ENCODE measurements at regions not wholly inside any gene's neighbourhood (a gene's known extent, or its start where the extent isn't known, plus 50 kb on each side); places are given as distances from the start of the nearest gene placed in this dataset.

GRCh38 chr5:164435576-164435975 is 930.2 kb downstream of the MAT2B start:
- H3K79me2 ChIP-seq (ENCODE audit: insufficient read depth, low read length), result no peaks in the 10 kb centered on the region
- H2AFZ ChIP-seq (ENCODE audit: low read length), result no peak overlapping the region
- no peak for TF ChIP-seq CTCF (IDR thresholded peaks at IDR 0.05; ENCODE audit: extremely low read depth, low read depth, low read length)
- no peak overlapping the region for H3K4me2 ChIP-seq (ENCODE audit: insufficient read depth, low read length)
- H3K36me3 ChIP-seq (ENCODE audit: insufficient read depth, low read length), result no peaks in the 10 kb centered on the region
- H3K27ac ChIP-seq (ENCODE audit: low read depth, low read length), result no peak overlapping the region
- H3K4me3 ChIP-seq (ENCODE audit: insufficient read depth, low read length), result no peak overlapping the region
- no peaks in the 10 kb centered on the region for H3K9me3 ChIP-seq (ENCODE audit: low read depth, low read length)
- no peaks in the 10 kb centered on the region for H3K4me1 ChIP-seq (ENCODE audit: insufficient read depth, low read length)
- no peaks in the 10 kb centered on the region for H4K20me1 ChIP-seq (ENCODE audit: insufficient read depth, low read length)
- DNase-seq (ENCODE audit: insufficient read length, low spot score, missing footprints), result no peak
- H3K27me3 ChIP-seq (ENCODE audit: insufficient read depth, low read length), result no peaks in the 10 kb centered on the region

- TF ChIP-seq CTCF (IDR thresholded peaks at IDR 0.05; ENCODE audit: extremely low read depth, low read depth, low read length), result no peak
- no peak overlapping the region for H3K4me3 ChIP-seq (ENCODE audit: insufficient read depth, low read length)
- DNase-seq (ENCODE audit: insufficient read length, low spot score, missing footprints), result no peak
- H3K4me1 ChIP-seq (ENCODE audit: insufficient read depth, low read length), result no peaks in the 10 kb centered on the region
- no peak overlapping the region for H3K4me2 ChIP-seq (ENCODE audit: insufficient read depth, low read length)
- H4K20me1 ChIP-seq (ENCODE audit: insufficient read depth, low read length), result no peaks in the 10 kb centered on the region
- H3K9me3 ChIP-seq (ENCODE audit: low read depth, low read length), result no peaks in the 10 kb centered on the region
- H3K27ac ChIP-seq (ENCODE audit: low read depth, low read length), result no peak overlapping the region
- no peaks in the 10 kb centered on the region for H3K79me2 ChIP-seq (ENCODE audit: insufficient read depth, low read length)
- H3K36me3 ChIP-seq (ENCODE audit: insufficient read depth, low read length), result no peaks in the 10 kb centered on the region
- H3K27me3 ChIP-seq (ENCODE audit: insufficient read depth, low read length), result no peaks in the 10 kb centered on the region
- H2AFZ ChIP-seq (ENCODE audit: low read length), result no peak overlapping the region
Observed at GRCh38 chr5:164439799-164440198, 934.4 kb downstream of the MAT2B start.

- Histone ChIP-seq H3K4me3 (ENCODE audit: insufficient read depth, low read length) (no peak overlapping the region), H3K27me3 (ENCODE audit: insufficient read depth, low read length) (no peaks in the 10 kb centered on the region), H3K27ac (ENCODE audit: low read depth, low read length) (no peak overlapping the region), H3K79me2 (ENCODE audit: insufficient read depth, low read length) (no peaks in the 10 kb centered on the region), H3K9me3 (ENCODE audit: low read depth, low read length) (no peaks in the 10 kb centered on the region), H3K4me1 (ENCODE audit: insufficient read depth, low read length) (no peaks in the 10 kb centered on the region), H3K4me2 (ENCODE audit: insufficient read depth, low read length) (no peak overlapping the region), H3K36me3 (ENCODE audit: insufficient read depth, low read length) (no peaks in the 10 kb centered on the region), H2AFZ (ENCODE audit: low read length) (no peak overlapping the region), H4K20me1 (ENCODE audit: insufficient read depth, low read length) (no peaks in the 10 kb centered on the region)
- TF ChIP-seq CTCF (IDR thresholded peaks at IDR 0.05; ENCODE audit: extremely low read depth, low read depth, low read length), result no peak
- no peak for DNase-seq (ENCODE audit: insufficient read length, low spot score, missing footprints)
Observed at GRCh38 chr5:164449460-164449859, 944.0 kb downstream of the MAT2B start.

GRCh38 chr5:164466033-164466432 is 960.6 kb downstream of the MAT2B start:
- TF ChIP-seq CTCF (IDR thresholded peaks at IDR 0.05; ENCODE audit: extremely low read depth, low read depth, low read length), result no peak
- no peak for DNase-seq (ENCODE audit: insufficient read length, low spot score, missing footprints)
- no peaks in the 10 kb centered on the region for H3K9me3 ChIP-seq (ENCODE audit: low read depth, low read length)
- H2AFZ ChIP-seq (ENCODE audit: low read length), result no peak overlapping the region
- no peak overlapping the region for H3K4me2 ChIP-seq (ENCODE audit: insufficient read depth, low read length)
- no peaks in the 10 kb centered on the region for H3K79me2 ChIP-seq (ENCODE audit: insufficient read depth, low read length)
- H4K20me1 ChIP-seq (ENCODE audit: insufficient read depth, low read length), result no peaks in the 10 kb centered on the region
- H3K4me3 ChIP-seq (ENCODE audit: insufficient read depth, low read length), result no peak overlapping the region
- H3K4me1 ChIP-seq (ENCODE audit: insufficient read depth, low read length), result no peaks in the 10 kb centered on the region
- no peaks in the 10 kb centered on the region for H3K36me3 ChIP-seq (ENCODE audit: insufficient read depth, low read length)
- H3K27ac ChIP-seq (ENCODE audit: low read depth, low read length), result no peak overlapping the region
- no peaks in the 10 kb centered on the region for H3K27me3 ChIP-seq (ENCODE audit: insufficient read depth, low read length)
